GM18873 (cell line): ENCODE measurements at regions not wholly inside any gene's neighbourhood (a gene's known extent, or its start where the extent isn't known, plus 50 kb on each side); places are given as distances from the start of the nearest gene placed in this dataset.

Source experiments
- ATAC-seq: cut with Tn5 transposase; IDR thresholded peaks from one replicate; pipeline ENCODE4 v1.9.1; 2021; ENCODE audit warnings: mild to moderate bottlenecking, moderate library complexity, moderate number of reproducible peaks; ENCODE audit not compliant: unreplicated experiment, low FRiP score

DNA sequence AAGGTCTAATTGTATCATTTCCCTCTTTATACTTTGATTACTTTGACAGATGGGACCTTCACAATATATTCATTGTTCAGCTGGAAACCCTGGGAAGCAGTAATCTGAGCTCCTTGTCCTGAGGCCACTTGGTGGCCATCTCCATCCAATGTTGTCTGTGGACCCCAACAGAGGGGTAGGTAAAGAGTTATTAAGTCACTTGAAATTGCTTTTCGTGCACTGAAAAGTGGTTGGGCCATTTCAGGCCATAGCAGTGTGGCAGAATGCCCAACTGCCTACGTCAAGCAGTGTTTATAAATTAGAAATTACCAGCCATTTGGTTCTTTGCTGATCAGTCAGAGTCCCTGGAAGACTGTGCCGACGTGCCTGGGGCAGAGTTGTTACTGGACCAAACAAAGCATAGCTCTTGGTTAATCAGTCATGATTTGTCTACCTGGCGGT is 308.3 kb upstream of the USP25 start:
- no peak for ATAC-seq

- no peak for ATAC-seq
Observed at GRCh38 chr21:15421947-15422346, 307.8 kb upstream of the USP25 start.

DNA sequence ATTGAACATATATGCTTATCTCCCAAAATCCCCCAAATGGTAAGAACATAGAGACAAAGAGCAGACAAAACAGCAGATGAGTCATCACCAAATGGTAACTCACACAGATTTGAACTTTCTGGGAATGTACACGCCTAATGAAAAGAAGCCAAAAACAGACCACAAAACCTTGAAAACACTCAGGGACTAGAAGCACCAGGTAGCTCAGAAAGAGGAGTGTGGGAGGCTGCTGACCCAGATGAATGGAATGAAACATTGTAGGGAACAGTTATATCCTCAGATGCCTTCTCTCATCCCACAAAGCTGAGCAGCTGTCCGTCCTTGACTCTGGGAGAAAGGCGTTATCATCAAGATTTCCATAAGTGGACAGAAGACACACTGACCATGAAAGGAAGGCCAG is 307.0 kb upstream of the USP25 start:
- no peak for ATAC-seq

DNA sequence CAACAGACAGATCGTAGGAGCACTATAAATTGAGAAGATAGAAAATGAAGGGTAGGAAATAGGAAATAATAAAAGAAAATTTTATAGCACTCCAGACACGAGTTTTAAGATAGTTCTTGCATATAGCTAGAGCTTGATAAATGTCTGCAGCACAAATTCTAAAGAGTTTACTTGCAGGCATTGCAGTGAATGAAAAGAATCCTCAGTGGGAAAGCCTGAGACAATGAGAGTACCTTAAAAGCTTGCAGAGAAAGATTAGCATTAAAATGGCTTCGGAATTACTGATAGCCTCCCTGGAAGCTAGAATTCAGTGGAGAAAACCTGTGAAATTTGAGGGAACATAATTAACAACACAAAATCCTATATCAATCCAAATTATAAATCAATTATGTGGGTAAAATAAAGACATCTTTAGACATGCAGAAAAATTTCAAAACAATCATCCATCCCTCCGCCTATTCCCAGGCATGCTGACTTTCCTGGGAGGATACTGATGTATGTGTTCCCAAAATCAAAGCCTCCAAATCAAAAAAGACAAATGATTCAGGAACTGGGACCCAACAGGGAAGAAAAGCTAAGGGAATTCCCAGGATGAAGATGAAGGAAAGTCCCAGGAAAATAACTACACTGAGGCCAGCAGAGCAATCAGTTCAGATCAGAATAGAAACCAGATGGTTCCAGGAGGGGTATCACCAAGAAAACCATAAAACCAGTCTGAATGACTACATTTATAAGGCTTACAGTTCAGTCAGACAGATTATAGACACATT is 305.9 kb upstream of the USP25 start:
- ATAC-seq: no peak

- no peak for ATAC-seq
Observed at GRCh38 chr21:15425049-15425448, 304.7 kb upstream of the USP25 start.

DNA sequence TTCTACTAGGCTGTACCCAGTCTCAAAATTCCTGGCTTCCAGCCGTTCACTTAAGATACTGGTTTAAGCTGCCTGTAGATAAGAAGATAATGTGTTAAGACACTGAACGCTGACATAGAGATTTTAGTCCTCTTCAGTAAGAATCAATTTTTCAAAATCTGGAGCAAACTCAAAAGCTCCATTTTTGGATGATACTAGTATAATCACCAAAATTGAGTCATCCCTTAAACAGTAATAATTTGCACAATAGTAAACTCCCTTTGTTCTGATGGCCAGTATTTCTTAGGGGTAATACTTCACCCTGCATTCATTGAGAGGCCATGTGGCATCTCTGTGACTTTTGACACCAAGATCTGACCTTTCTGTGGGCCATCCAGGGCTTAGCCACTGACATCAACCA is 299.8 kb upstream of the USP25 start:
- no peak for ATAC-seq

- ATAC-seq: no peak
Observed at GRCh38 chr21:15430577-15430976, 299.2 kb upstream of the USP25 start.

- ATAC-seq: no peak
Observed at GRCh38 chr21:15431053-15431452, 298.7 kb upstream of the USP25 start.

DNA sequence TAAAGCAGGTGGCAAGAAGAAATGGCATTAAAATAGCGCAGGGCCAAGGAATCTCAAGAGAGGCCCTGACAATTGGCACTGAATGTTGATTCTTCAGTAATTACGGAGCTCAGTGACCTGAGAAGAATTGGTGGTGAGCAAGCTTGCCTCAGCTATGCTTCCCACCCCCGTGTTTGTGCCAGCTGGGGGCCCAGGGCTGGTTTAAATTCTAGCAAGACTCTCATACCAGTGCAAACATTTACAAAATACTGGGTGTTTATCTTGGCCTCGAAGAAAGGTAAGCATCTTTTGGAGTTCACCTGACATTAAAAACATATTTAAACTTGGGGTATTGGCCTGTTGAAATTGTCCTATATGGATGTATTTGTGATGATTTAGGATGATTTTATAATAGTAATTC is 296.7 kb upstream of the USP25 start:
- ATAC-seq: no peak

GRCh38 chr21:15434163-15434905 is 295.4 kb upstream of the USP25 start:
- no peak for ATAC-seq

- ATAC-seq: no peak
Observed at GRCh38 chr21:15436031-15436430, 293.8 kb upstream of the USP25 start.

DNA sequence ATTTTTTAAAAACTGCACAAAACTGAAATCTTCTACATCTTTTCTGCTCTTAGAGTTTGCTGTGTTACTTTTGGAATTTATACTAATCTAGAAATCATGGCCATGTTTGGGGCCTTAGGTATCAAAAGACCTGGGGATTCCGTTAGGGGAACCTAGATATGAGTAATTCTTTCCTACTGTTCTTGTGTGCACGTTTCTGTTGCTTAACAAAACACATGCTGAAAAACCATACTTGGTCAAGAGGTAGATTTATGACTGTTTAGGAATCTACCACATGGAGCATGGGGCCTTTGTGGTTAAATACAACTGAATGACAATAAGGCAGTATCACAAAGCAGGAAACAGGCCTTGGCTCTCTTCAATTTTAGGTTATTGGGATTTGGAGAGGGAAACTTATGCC is 291.9 kb upstream of the USP25 start:
- no peak for ATAC-seq

GRCh38 chr21:15439726-15440125 is 290.1 kb upstream of the USP25 start:
- ATAC-seq: no peak

- no peak for ATAC-seq
Observed at GRCh38 chr21:15441060-15441493, 288.7 kb upstream of the USP25 start.

- ATAC-seq: no peak
Observed at GRCh38 chr21:15441992-15442391, 287.8 kb upstream of the USP25 start.

- no peak for ATAC-seq
Observed at GRCh38 chr21:15442743-15443469, 286.9 kb upstream of the USP25 start.

- ATAC-seq: no peak
Observed at GRCh38 chr21:15443740-15444117, 286.1 kb upstream of the USP25 start.

DNA sequence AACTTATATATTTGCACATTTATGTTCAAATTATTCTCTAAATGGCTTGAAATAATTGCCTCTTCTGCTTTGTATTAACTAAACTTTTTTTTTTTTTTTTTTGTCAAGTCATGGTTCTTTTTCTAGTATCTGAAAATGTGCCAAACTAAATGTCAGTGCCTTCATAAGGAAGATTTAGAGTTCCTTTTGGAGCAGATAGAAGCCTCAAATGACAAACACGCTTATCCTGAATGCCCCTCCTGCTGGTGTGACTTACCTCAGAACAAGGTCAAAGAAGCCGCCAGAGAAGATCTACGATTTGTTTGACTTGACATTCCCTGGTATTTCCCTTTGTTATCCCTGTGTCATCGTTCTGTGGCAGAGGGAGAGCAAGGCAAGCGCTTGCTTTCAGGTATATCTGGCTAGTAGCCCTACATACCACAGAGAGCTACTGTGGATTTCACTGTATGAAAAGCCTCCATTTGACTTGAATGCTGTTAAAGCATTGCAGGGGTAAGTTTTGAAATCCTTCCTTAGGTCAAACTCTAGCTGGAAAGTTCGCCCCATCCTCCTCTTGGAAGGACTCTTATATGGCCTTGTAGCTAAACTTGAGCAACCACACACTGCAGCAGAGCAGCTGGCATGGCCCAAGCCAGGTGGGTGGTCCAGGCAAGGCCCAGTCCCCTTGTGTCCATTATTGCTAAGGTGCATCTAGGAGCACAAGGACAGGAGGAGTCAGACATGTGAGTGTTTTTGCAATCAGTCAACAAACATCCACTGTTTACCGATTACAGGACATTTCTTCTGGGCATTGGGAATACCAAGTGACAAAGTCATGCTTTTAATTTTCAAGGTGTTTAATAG is 285.4 kb upstream of the USP25 start:
- ATAC-seq: no peak

- peak; percentile 77 for ATAC-seq
Observed at GRCh38 chr21:15445327-15445726, 284.5 kb upstream of the USP25 start.

GRCh38 chr21:15446223-15446622 is 283.6 kb upstream of the USP25 start:
- ATAC-seq: no peak
